ENCODE measurements at regions not wholly inside any gene's neighbourhood (a gene's known extent, or its start where the extent isn't known, plus 50 kb on each side); places are given as distances from the start of the nearest gene placed in this dataset.

DNA sequence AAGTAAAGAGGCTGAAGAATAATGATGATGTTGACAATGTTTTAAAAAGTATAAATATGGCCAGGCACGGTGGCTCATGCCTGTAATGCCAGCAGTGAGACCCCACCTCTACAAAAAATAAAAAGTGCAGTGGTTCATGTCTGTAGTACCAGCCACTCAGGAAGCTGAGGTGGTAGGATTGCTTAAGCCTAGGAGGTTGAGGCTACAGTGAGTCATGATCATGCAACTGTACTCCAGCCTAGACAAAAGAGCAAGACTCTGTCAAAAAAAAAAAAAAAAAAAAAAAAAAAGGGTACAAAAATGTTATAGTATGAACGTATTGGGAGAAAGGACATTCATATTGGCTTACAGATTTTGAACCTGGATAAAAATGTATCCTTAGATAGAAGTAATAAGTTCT is 543.1 kb upstream of the IRAK1BP1 start:
- no peak overlapping the region for H3K4me3 ChIP-seq (ENCODE audit: low read depth, low read length)
- DNase-seq (ENCODE audit: low read depth) = peak; percentile 70
- TF ChIP-seq CTCF (conservative IDR thresholded peaks at IDR 0.05; ENCODE audit: low read depth, low read length) = no peak

DNA sequence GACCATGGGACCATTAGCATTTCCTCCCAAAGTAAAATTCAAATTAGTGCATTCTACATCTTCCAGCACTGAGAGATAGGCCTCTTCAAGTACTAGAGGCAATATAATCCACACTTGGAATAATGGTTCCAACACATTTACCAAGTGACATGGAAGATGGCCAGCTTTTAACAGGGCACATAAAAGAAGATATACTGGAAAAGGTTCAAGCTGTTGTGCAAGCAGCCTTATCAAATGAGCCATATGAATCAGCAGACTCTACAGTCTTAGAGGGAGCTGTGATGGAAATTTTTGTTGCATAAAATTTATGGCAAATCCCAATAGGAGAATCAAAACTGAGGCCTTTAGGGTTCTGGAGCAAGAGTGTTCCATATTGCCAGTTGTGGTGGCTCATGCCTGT is 526.6 kb upstream of the IRAK1BP1 start:
- DNase-seq (ENCODE audit: low read depth) = no peak
- H3K4me3 ChIP-seq (ENCODE audit: low read depth, low read length) = no peak overlapping the region
- TF ChIP-seq CTCF (conservative IDR thresholded peaks at IDR 0.05; ENCODE audit: low read depth, low read length) = no peak

DNA sequence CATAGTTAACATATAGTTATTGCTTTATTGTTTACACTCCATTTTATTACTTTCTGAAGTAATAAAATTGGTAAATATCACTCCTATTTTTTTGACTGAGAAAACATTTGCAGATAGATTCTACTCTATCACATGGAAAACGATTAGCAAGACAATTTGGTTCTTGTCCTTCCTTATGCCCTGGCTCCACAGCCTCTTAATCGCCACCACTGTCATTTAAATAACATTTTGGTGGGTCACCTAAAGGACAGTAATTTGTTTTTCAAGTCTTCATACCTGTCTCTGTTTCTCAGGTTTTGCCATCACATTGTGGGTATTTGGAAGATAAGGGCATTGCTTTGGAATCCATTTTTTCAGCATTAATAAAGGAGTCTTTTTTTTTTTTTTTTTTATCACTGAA is 521.5 kb upstream of the IRAK1BP1 start:
- no peak for TF ChIP-seq CTCF (conservative IDR thresholded peaks at IDR 0.05; ENCODE audit: low read depth, low read length)
- H3K4me3 ChIP-seq (ENCODE audit: low read depth, low read length) = no peak overlapping the region
- DNase-seq (ENCODE audit: low read depth) = no peak

GRCh38 chr6:78347191-78347916 is 520.0 kb upstream of the IRAK1BP1 start:
- no peak overlapping the region for H3K4me3 ChIP-seq (ENCODE audit: low read depth, low read length)
- no peak for DNase-seq (ENCODE audit: low read depth)
- TF ChIP-seq CTCF (conservative IDR thresholded peaks at IDR 0.05; ENCODE audit: low read depth, low read length) = no peak

GRCh38 chr6:78353040-78353439 is 514.3 kb upstream of the IRAK1BP1 start:
- TF ChIP-seq CTCF (conservative IDR thresholded peaks at IDR 0.05; ENCODE audit: low read depth, low read length) = no peak
- H3K4me3 ChIP-seq (ENCODE audit: low read depth, low read length) = no peak overlapping the region
- DNase-seq (ENCODE audit: low read depth) = no peak

- DNase-seq (ENCODE audit: low read depth) = no peak
- H3K4me3 ChIP-seq (ENCODE audit: low read depth, low read length) = no peak overlapping the region
- no peak for TF ChIP-seq CTCF (conservative IDR thresholded peaks at IDR 0.05; ENCODE audit: low read depth, low read length)
Measured at GRCh38 chr6:78363688-78364087, 503.7 kb upstream of the IRAK1BP1 start.

DNA sequence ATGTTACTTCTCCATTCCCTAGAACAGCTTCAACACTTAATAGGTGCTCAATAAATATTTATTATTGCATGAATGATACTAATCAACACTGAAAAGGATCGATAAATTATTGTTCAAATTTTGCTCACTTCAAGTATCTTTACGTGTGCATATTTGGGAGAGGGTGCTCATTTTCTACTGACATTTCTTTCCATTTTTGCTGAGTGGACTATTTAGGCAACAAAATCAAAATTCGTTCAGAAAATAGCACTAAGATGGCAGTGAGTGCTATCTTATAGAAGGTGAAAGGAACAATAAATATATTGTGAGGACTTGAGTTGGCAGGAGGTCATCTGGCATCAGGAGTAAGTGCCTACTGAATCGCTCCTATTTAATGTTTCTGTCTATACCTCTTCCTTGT is 501.9 kb upstream of the IRAK1BP1 start:
- no peak for TF ChIP-seq CTCF (conservative IDR thresholded peaks at IDR 0.05; ENCODE audit: low read depth, low read length)
- DNase-seq (ENCODE audit: low read depth) = no peak
- no peak overlapping the region for H3K4me3 ChIP-seq (ENCODE audit: low read depth, low read length)

Data from choroid plexus epithelial cell (primary cell).